HEK293 (cell line): ENCODE measurements at regions not wholly inside any gene's neighbourhood (a gene's known extent, or its start where the extent isn't known, plus 50 kb on each side); places are given as distances from the start of the nearest gene placed in this dataset.

Experiments
- CTCF ChIA-PET: fragments of 350-600 bp; formaldehyde crosslinking; extraction: SDS; loops from one replicate; lab custom pipeline; 2021; ENCODE audit warnings: antibody characterized with exemption; lab: Yijun Ruan, JAX
- POLR2A ChIA-PET: fragments of 300-600 bp; formaldehyde crosslinking; extraction: SDS; loops from one replicate; lab custom pipeline; 2020; ENCODE audit warnings: antibody characterized with exemption, inconsistent platforms; lab: Yijun Ruan, JAX
- H3K27ac ChIP-seq: fragments of 200-500 bp; sonication (Bioruptor generic); 2 replicates; pipeline ENCODE4 v1.5.1; 2014; ENCODE audit warnings: low read depth, low read length, control low read depth, inconsistent platforms; ENCODE audit errors: extremely low read depth
- H3K36me3 ChIP-seq, 2 experiments: fragments of 200-500 bp in 1 of 2; sonication (Bioruptor generic) in 1 of 2; 1 replicate in 1 of 2; 2 replicates in 1 of 2; pipeline ENCODE4 v1.5.1; 2014 to 2017; ENCODE audit warnings: inconsistent platforms in 2 of 2, low read length in 2 of 2; ENCODE audit not compliant: control insufficient read depth in 2 of 2, insufficient read depth in 1 of 2
- H3K4me1 ChIP-seq: fragments of 200-500 bp; sonication (Bioruptor generic); 2 replicates; pipeline ENCODE4 v1.5.1; 2014; ENCODE audit warnings: mild to moderate bottlenecking, low read length, inconsistent platforms; ENCODE audit not compliant: control insufficient read depth, insufficient read depth
- H3K4me3 ChIP-seq: 2 replicates; pipeline ENCODE4 v1.5.1; 2011; ENCODE audit warnings: low read depth, mild to moderate bottlenecking, control low read depth, low read length, moderate library complexity
- H3K9me3 ChIP-seq: fragments of 200-500 bp; sonication (Bioruptor generic); 2 replicates; pipeline ENCODE4 v1.5.1; 2014; ENCODE audit warnings: low read depth, low read length, inconsistent platforms; ENCODE audit not compliant: control insufficient read depth, insufficient read depth
- ATF2 ChIP-seq: fragments of 450-650 bp; formaldehyde crosslinking; IDR thresholded peaks from 2 replicates; pipeline ENCODE4 v1.5.1; 2016; ENCODE audit warnings: missing biosample characterization, missing genetic modification characterization, low read depth
- BCL11B ChIP-seq: fragments of 450-650 bp; formaldehyde crosslinking; IDR thresholded peaks from 2 replicates; pipeline ENCODE4 v1.5.1; 2016; ENCODE audit warnings: low read depth, missing biosample characterization, missing genetic modification characterization
- HIC1 ChIP-seq: fragments of 450-650 bp; formaldehyde crosslinking; IDR thresholded peaks from 2 replicates; pipeline ENCODE4 v1.5.1; 2016; ENCODE audit warnings: missing biosample characterization, missing genetic modification characterization
- MEIS1 ChIP-seq: sonication (generic); formaldehyde crosslinking; IDR thresholded peaks from 2 replicates; pipeline ENCODE4 v1.8.1; 2022; ENCODE audit warnings: missing genetic modification reagents, mild to moderate bottlenecking, borderline replicate concordance
- MYNN ChIP-seq: fragments of 450-650 bp; formaldehyde crosslinking; IDR thresholded peaks from 2 replicates; pipeline ENCODE4 v1.5.1; 2016; ENCODE audit warnings: missing biosample characterization, missing genetic modification characterization, borderline replicate concordance
- PRDM10 ChIP-seq: fragments of 450-650 bp; formaldehyde crosslinking; IDR thresholded peaks from 2 replicates; pipeline ENCODE4 v1.5.1; 2016; ENCODE audit warnings: missing biosample characterization, missing genetic modification characterization
- PRDM2 ChIP-seq: fragments of 450-650 bp; formaldehyde crosslinking; IDR thresholded peaks from 2 replicates; pipeline ENCODE4 v1.5.1; 2016; ENCODE audit warnings: missing biosample characterization, missing genetic modification characterization, borderline replicate concordance
- REPIN1 ChIP-seq: fragments of 450-650 bp; formaldehyde crosslinking; IDR thresholded peaks from 2 replicates; pipeline ENCODE4 v1.5.1; 2017; ENCODE audit warnings: missing biosample characterization, missing genetic modification characterization, low read depth
- ZNF146 ChIP-seq: fragments of 450-650 bp; formaldehyde crosslinking; IDR thresholded peaks from 2 replicates; pipeline ENCODE4 v1.5.1; 2016; ENCODE audit warnings: missing biosample characterization, missing genetic modification characterization
- ZNF174 ChIP-seq: fragments of 450-650 bp; formaldehyde crosslinking; IDR thresholded peaks from 2 replicates; pipeline ENCODE4 v1.5.0; 2017; ENCODE audit warnings: missing biosample characterization, mild to moderate bottlenecking, missing genetic modification characterization
- ZNF2 ChIP-seq: fragments of 450-650 bp; formaldehyde crosslinking; IDR thresholded peaks from 2 replicates; pipeline ENCODE4 v1.5.1; 2016; ENCODE audit warnings: missing biosample characterization, missing genetic modification characterization
- ZNF350 ChIP-seq: fragments of 450-650 bp; formaldehyde crosslinking; IDR thresholded peaks from 2 replicates; pipeline ENCODE4 v1.5.0; 2017; ENCODE audit warnings: missing biosample characterization, mild to moderate bottlenecking, missing genetic modification characterization
- ZNF433 ChIP-seq: fragments of 450-650 bp; formaldehyde crosslinking; IDR thresholded peaks from 2 replicates; pipeline ENCODE4 v1.5.1; 2016; ENCODE audit warnings: missing biosample characterization, missing genetic modification characterization, low read depth
- ZNF530 ChIP-seq: fragments of 450-650 bp; formaldehyde crosslinking; IDR thresholded peaks from 2 replicates; pipeline ENCODE4 v1.5.1; 2016; ENCODE audit warnings: low read depth, missing biosample characterization, missing genetic modification characterization
- ZNF621 ChIP-seq: fragments of 450-650 bp; formaldehyde crosslinking; IDR thresholded peaks from 2 replicates; pipeline ENCODE4 v1.5.1; 2017; ENCODE audit warnings: missing biosample characterization, missing genetic modification characterization
- ZNF837 ChIP-seq: fragments of 450-650 bp; formaldehyde crosslinking; IDR thresholded peaks from 2 replicates; pipeline ENCODE4 v1.5.1; 2016; ENCODE audit warnings: missing biosample characterization, missing genetic modification characterization
- ZSCAN16 ChIP-seq: fragments of 450-650 bp; formaldehyde crosslinking; IDR thresholded peaks from 2 replicates; pipeline ENCODE4 v1.5.1; 2016; ENCODE audit warnings: missing biosample characterization, missing genetic modification characterization

- TF ChIP-seq PRDM2 (tag by site-specific recombination): no peak
- TF ChIP-seq ZNF621 (tag by site-specific recombination): no peak
- TF ChIP-seq ZNF530 (tag by site-specific recombination): no peak
- TF ChIP-seq HIC1 (tag by site-specific recombination): peak; percentile 85
- TF ChIP-seq ZNF837: no peak
- TF ChIP-seq ATF2: peak; percentile 47; the same call in 1 of the 2 replicates
- TF ChIP-seq ZNF174 (tag by site-specific recombination): no peak
Measured at GRCh38 chr7:137151041-137151689, 192.4 kb downstream of the PTN start (continued).

- Histone ChIP-seq H3K27ac (no peak overlapping the region), H3K4me3 (no peak overlapping the region), H3K36me3 (no peaks in the 10 kb centered on the region), H3K9me3 (no peaks in the 10 kb centered on the region), H3K4me1 (no peaks in the 10 kb centered on the region)
- TF ChIP-seq BCL11B (tag by site-specific recombination): no peak
- TF ChIP-seq ZNF350 (tag by site-specific recombination): no peak
- TF ChIP-seq MEIS1 (CRISPR knock-in tag): no peak
- POLR2A ChIA-PET: no interaction called here
- CTCF ChIA-PET: interaction anchor here (0.8 to 1.1 kb wide), 2 partner anchors 11 to 22 kb away, joined by 3 to 4 read pairs; no protein-coding TSS in a partner anchor
Measured at GRCh38 chr7:137147338-137147720, 196.2 kb downstream of the PTN start.

- Histone ChIP-seq H3K27ac (no peak overlapping the region), H3K4me1 (no peaks in the 10 kb centered on the region), H3K9me3 (no peaks in the 10 kb centered on the region), H3K4me3 (no peak overlapping the region), H3K36me3 (no peaks in the 10 kb centered on the region)
- POLR2A ChIA-PET: no interaction called here
- no peak for TF ChIP-seq ZNF146 (tag by site-specific recombination)
- TF ChIP-seq ZNF350 (tag by site-specific recombination): no peak
- no peak for TF ChIP-seq PRDM10
- no peak for TF ChIP-seq REPIN1 (tag by site-specific recombination)
- TF ChIP-seq ZSCAN16: no peak
- no peak for TF ChIP-seq MYNN (tag by site-specific recombination)
- TF ChIP-seq ZNF2: no peak
- no peak for TF ChIP-seq ZNF433 (tag by site-specific recombination)
- CTCF ChIA-PET: interaction anchor here (0.8 to 1.1 kb wide), 2 partner anchors 12 to 22 kb away, joined by 3 to 4 read pairs; no protein-coding TSS in a partner anchor
Measured at GRCh38 chr7:137146552-137147337, 196.8 kb downstream of the PTN start.
